H9 (cell line): ENCODE measurements at regions not wholly inside any gene's neighbourhood (a gene's known extent, or its start where the extent isn't known, plus 50 kb on each side); places are given as distances from the start of the nearest gene placed in this dataset.

Experiments used
- DNase-seq: peaks from one replicate; pipeline ENCODE4 v3.0.0-alpha.2; 2017
- H2AFZ ChIP-seq: one replicate; pipeline ENCODE4 v1.6.1; 2013; ENCODE audit warnings: mild to moderate bottlenecking, low read length, control low read depth, moderate library complexity
- H2AK5ac ChIP-seq: 2 replicates; pipeline ENCODE4 v1.6.1; 2013; ENCODE audit warnings: low read length, control low read depth, mixed read lengths; ENCODE audit not compliant: insufficient read length
- H2BK120ac ChIP-seq: one replicate; pipeline ENCODE4 v1.6.1; 2013; ENCODE audit warnings: low read depth, mild to moderate bottlenecking, low read length, control low read depth, inconsistent platforms; ENCODE audit not compliant: poor library complexity, severe bottlenecking
- H2BK12ac ChIP-seq: 2 replicates; pipeline ENCODE4 v1.6.1; 2013; ENCODE audit warnings: low read length, control low read depth, mixed read lengths, low read depth; ENCODE audit not compliant: insufficient read length
- H2BK15ac ChIP-seq: 2 replicates; pipeline ENCODE4 v1.6.1; 2013; ENCODE audit warnings: low read depth, low read length, control low read depth
- H2BK20ac ChIP-seq: one replicate; pipeline ENCODE4 v1.6.1; 2013; ENCODE audit warnings: low read depth, mild to moderate bottlenecking, low read length, control low read depth, inconsistent platforms; ENCODE audit not compliant: poor library complexity, severe bottlenecking
- H2BK5ac ChIP-seq: 2 replicates; pipeline ENCODE4 v1.6.1; 2013; ENCODE audit warnings: low read length, control low read depth, mixed read lengths; ENCODE audit not compliant: insufficient read length
- H3K14ac ChIP-seq: 2 replicates; pipeline ENCODE4 v1.6.1; 2013; ENCODE audit warnings: low read length, control low read depth; ENCODE audit not compliant: insufficient read depth
- H3K18ac ChIP-seq: 2 replicates; pipeline ENCODE4 v1.6.1; 2013; ENCODE audit warnings: low read depth, mild to moderate bottlenecking, mixed read lengths, low read length, control low read depth; ENCODE audit not compliant: insufficient read length
- H3K23ac ChIP-seq: 2 replicates; pipeline ENCODE4 v1.6.1; 2013; ENCODE audit warnings: low read length, control low read depth, mixed read lengths, low read depth; ENCODE audit not compliant: insufficient read length
- H3K23me2 ChIP-seq: 2 replicates; pipeline ENCODE4 v1.6.1; 2013; ENCODE audit warnings: low read depth, mild to moderate bottlenecking, mixed read lengths, low read length, control low read depth; ENCODE audit not compliant: insufficient read length, poor library complexity, severe bottlenecking
- H3K27ac ChIP-seq: 2 replicates; pipeline ENCODE4 v1.5.1; 2013; ENCODE audit warnings: low read length, control low read depth, mixed read lengths, low read depth; ENCODE audit not compliant: insufficient read length
- H3K27me3 ChIP-seq: 2 replicates; pipeline ENCODE4 v1.6.1; 2013; ENCODE audit warnings: low read length, control low read depth, inconsistent platforms; ENCODE audit not compliant: insufficient read depth
- H3K4ac ChIP-seq: 2 replicates; pipeline ENCODE4 v1.6.1; 2013; ENCODE audit warnings: low read depth, mild to moderate bottlenecking, control low read depth, inconsistent platforms, low read length, moderate library complexity
- H3K4me1 ChIP-seq: 2 replicates; pipeline ENCODE4 v1.6.1; 2013; ENCODE audit warnings: low read length, control low read depth, inconsistent platforms; ENCODE audit not compliant: insufficient read depth
- H3K4me2 ChIP-seq: 2 replicates; pipeline ENCODE4 v1.6.1; 2013; ENCODE audit warnings: low read length, control low read depth, mixed read lengths; ENCODE audit not compliant: insufficient read length, insufficient read depth
- H3K56ac ChIP-seq: 2 replicates; pipeline ENCODE4 v1.6.1; 2013; ENCODE audit warnings: low read depth, mild to moderate bottlenecking, mixed read lengths, low read length, control low read depth; ENCODE audit not compliant: insufficient read length
- H3K79me1 ChIP-seq: 2 replicates; pipeline ENCODE4 v1.6.1; 2013; ENCODE audit warnings: low read depth, mild to moderate bottlenecking, moderate library complexity, low read length, control low read depth, inconsistent platforms; ENCODE audit not compliant: insufficient read depth, poor library complexity, severe bottlenecking
- H3K79me2 ChIP-seq: 2 replicates; pipeline ENCODE4 v1.6.1; 2013; ENCODE audit warnings: low read length, control low read depth, inconsistent platforms; ENCODE audit not compliant: insufficient read depth
- H3K9ac ChIP-seq: 2 replicates; pipeline ENCODE4 v1.6.1; 2013; ENCODE audit warnings: low read length, control low read depth, mixed read lengths; ENCODE audit not compliant: insufficient read length; ENCODE audit errors: extremely low read depth
- H3K9me3 ChIP-seq: one replicate; pipeline ENCODE4 v1.6.1; 2013; ENCODE audit warnings: low read depth, low read length, inconsistent platforms; ENCODE audit not compliant: control insufficient read depth
- H3T11ph ChIP-seq: one replicate; pipeline ENCODE4 v1.6.1; 2013; ENCODE audit warnings: mild to moderate bottlenecking, low read length, control low read depth, inconsistent platforms
- H4K20me1 ChIP-seq: one replicate; pipeline ENCODE4 v1.6.1; 2013; ENCODE audit not compliant: control insufficient read depth, insufficient read length, insufficient read depth
- H4K5ac ChIP-seq: 2 replicates; pipeline ENCODE4 v1.6.1; 2013; ENCODE audit warnings: low read depth, mild to moderate bottlenecking, mixed read lengths, low read length, control low read depth; ENCODE audit not compliant: insufficient read length
- H4K8ac ChIP-seq: replicated peaks from 2 replicates; pipeline ENCODE4 v1.6.1; 2013; ENCODE audit warnings: low read length, control low read depth, mixed read lengths, low read depth; ENCODE audit not compliant: insufficient read length
- H4K91ac ChIP-seq: 2 replicates; pipeline ENCODE4 v1.6.1; 2013; ENCODE audit warnings: low read depth, mild to moderate bottlenecking, moderate library complexity, mixed read lengths, low read length, control low read depth; ENCODE audit not compliant: insufficient read length
- H3K27ac Mint-ChIP-seq, 3 experiments: 2 replicates in 2 of 3; 3 replicates in 1 of 3; pipeline ENCODE4 v1.8.0; 2020 to 2021; ENCODE audit warnings: mixed read lengths in 3 of 3, mild to moderate bottlenecking in 1 of 3, moderate library complexity in 1 of 3
- H3K27me3 Mint-ChIP-seq: 2 replicates; pipeline ENCODE4 v1.8.0; 2021; ENCODE audit warnings: low read depth, mild to moderate bottlenecking, moderate library complexity, mixed read lengths
- H3K36me3 Mint-ChIP-seq, 3 experiments: 2 replicates in 2 of 3; 3 replicates in 1 of 3; pipeline ENCODE4 v1.8.0; 2020 to 2021; ENCODE audit warnings: low read depth in 3 of 3, mixed read lengths in 3 of 3; ENCODE audit not compliant: insufficient read depth in 1 of 3
- H3K4me1 Mint-ChIP-seq, 2 experiments: 2 replicates each; pipeline ENCODE4 v1.8.0; 2020; ENCODE audit warnings: mixed read lengths in 2 of 2
- H3K4me3 Mint-ChIP-seq, 2 experiments: 2 replicates in 1 of 2; 3 replicates in 1 of 2; pipeline ENCODE4 v1.8.0; 2020 to 2021; ENCODE audit warnings: mild to moderate bottlenecking in 2 of 2, mixed read lengths in 2 of 2, moderate library complexity in 1 of 2
- H3K9me3 Mint-ChIP-seq, 2 experiments: 2 replicates in 1 of 2; 3 replicates in 1 of 2; pipeline ENCODE4 v1.8.0; 2020; ENCODE audit warnings: mild to moderate bottlenecking in 2 of 2, mixed read lengths in 2 of 2, moderate library complexity in 1 of 2
- CTCF ChIP-seq: fragments of 200-600 bp; sonication (generic); conservative IDR thresholded peaks from 3 replicates; pipeline ENCODE4 v1.8.0; 2021; ENCODE audit warnings: antibody characterized with exemption, mild to moderate bottlenecking
- WGBS: extraction: QIAGEN DNeasy Blood & Tissue Kit; methylation state at CpG from one replicate; pipeline ENCODE4 v1.1.7; 2013; ENCODE audit warnings: missing lambda C conversion rate, low lambda C conversion rate, mixed read lengths; ENCODE audit not compliant: insufficient read length; ENCODE audit errors: extremely low coverage; 5-methylcytosine and 5-hydroxymethylcytosine counted together

DNA sequence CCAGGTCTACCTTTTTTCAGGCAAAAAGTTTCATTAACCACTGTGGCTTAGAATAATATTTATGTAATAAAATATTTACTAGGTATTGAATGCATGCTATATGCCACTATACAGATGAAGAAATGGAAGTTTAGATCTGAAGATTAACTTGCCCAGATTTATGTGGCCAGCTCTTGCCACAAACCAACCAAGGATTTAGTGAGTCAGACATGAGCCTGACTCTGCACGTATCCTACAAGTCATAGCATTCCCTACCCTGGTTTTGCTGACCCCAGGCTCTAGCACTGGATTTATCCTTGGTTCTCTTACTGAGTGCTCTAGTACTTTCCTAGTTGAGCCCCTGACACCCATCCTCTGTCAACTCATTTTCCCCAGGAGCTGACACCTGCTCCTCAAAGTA lies 75.4 kb downstream of the ANKEF1 start:
- H4K8ac ChIP-seq: no peak overlapping the region
- H3K14ac ChIP-seq: no peak overlapping the region
- no peak overlapping the region for H2BK120ac ChIP-seq
- no peak overlapping the region for H2AK5ac ChIP-seq
- H3K9ac ChIP-seq: no peak overlapping the region
- no peak overlapping the region for H3K4ac ChIP-seq
- H2AFZ ChIP-seq: no peak overlapping the region
- H3K27me3 Mint-ChIP-seq: no peaks in the 10 kb centered on the region
- H3K4me1 ChIP-seq: no peaks in the 10 kb centered on the region
- H3K27ac ChIP-seq: no peak overlapping the region
- H3K27ac Mint-ChIP-seq: no peak overlapping the region; a peak in 2 of 7 replicates
- no peaks in the 10 kb centered on the region for H3K27me3 ChIP-seq
- no peaks in the 10 kb centered on the region for H3K79me2 ChIP-seq
- DNase-seq: no peak
- TF ChIP-seq CTCF: no peak
- no peak overlapping the region for H4K91ac ChIP-seq
- H2BK5ac ChIP-seq: no peak overlapping the region
- WGBS: no CpG with 5 or more reads among the region's 1 CpG
- no peak overlapping the region for H3T11ph ChIP-seq
- H2BK20ac ChIP-seq: no peak overlapping the region
- no peaks in the 10 kb centered on the region for H3K79me1 ChIP-seq
- H2BK12ac ChIP-seq: no peak overlapping the region
- H3K4me2 ChIP-seq: no peak overlapping the region
- H3K56ac ChIP-seq: no peak overlapping the region
- H3K23ac ChIP-seq: no peak overlapping the region
- no peak overlapping the region for H3K18ac ChIP-seq
- no peak overlapping the region for H4K5ac ChIP-seq
- no peaks in the 10 kb centered on the region for H4K20me1 ChIP-seq
- H3K9me3 Mint-ChIP-seq: no peaks in the 10 kb centered on the region
- H2BK15ac ChIP-seq: no peak overlapping the region
- H3K9me3 ChIP-seq: no peaks in the 10 kb centered on the region
- H3K23me2 ChIP-seq: no peaks in the 10 kb centered on the region
- H3K4me1 Mint-ChIP-seq: no peaks in the 10 kb centered on the region
- no peaks in the 10 kb centered on the region for H3K36me3 Mint-ChIP-seq
- H3K4me3 Mint-ChIP-seq: no peak overlapping the region
